NCI-H748 (cell line): ENCODE measurements at regions not wholly inside any gene's neighbourhood (a gene's known extent, or its start where the extent isn't known, plus 50 kb on each side); places are given as distances from the start of the nearest gene placed in this dataset.

Source experiments
- DNase-seq: peaks from one replicate; lab custom pipeline; 2025; ENCODE audit not compliant: unreplicated experiment; lab: John Stamatoyannopoulos, UW

GRCh38 chr15:23514484-23514883 lies 51.0 kb upstream of the MKRN3 start:
- DNase-seq, result no peak

- no peak for DNase-seq
Observed at GRCh38 chr15:23506762-23507161, 58.7 kb upstream of the MKRN3 start.

GRCh38 chr15:23503980-23504379 lies 56.9 kb upstream of the GOLGA6L2 start:
- peak; percentile 97 for DNase-seq

GRCh38 chr15:23503576-23503975 lies 56.5 kb upstream of the GOLGA6L2 start:
- no peak for DNase-seq

- no peak for DNase-seq
Observed at GRCh38 chr15:23497710-23498111, 50.7 kb upstream of the GOLGA6L2 start.
